Gastrocnemius medialis (tissue), 4 donors: ENCODE measurements at regions not wholly inside any gene's neighbourhood (a gene's known extent, or its start where the extent isn't known, plus 50 kb on each side); places are given as distances from the start of the nearest gene placed in this dataset.

Source experiments
- ATAC-seq, 2 donors: fragments of 150-250 bp; one replicate each; pipeline ENCODE4 v1.9.1; 2016
- DNase-seq, 2 donors: peaks; one replicate each; pipeline ENCODE4 v3.0.0-alpha.2; 2019
- H3K27ac ChIP-seq, 4 donors: fragments of 200-600 bp; sonication (generic); 1 replicate in 1 of 4; 2 replicates in 3 of 4; pipeline ENCODE4 v1.5.1; 2016 to 2018; ENCODE audit warnings: mild to moderate bottlenecking in 2 of 4, moderate library complexity in 1 of 4
- H3K27me3 ChIP-seq, 3 donors: fragments of 200-600 bp; sonication (generic) in 2 of 3; 1 replicate in 1 of 3; 2 replicates in 2 of 3; pipeline versions ENCODE4 v1.5.1 to v1.6.0; 2016 to 2019; ENCODE audit warnings: mild to moderate bottlenecking in 1 of 3, moderate library complexity in 1 of 3
- H3K36me3 ChIP-seq, 2 donors: fragments of 200-600 bp; sonication (generic) in 1 of 2; one replicate each; pipeline ENCODE4 v1.5.1; 2017 to 2018
- H3K4me1 ChIP-seq, 2 donors: fragments of 200-600 bp; sonication (generic) in 1 of 2; one replicate each; pipeline ENCODE4 v1.5.1; 2016 to 2017; ENCODE audit warnings: mild to moderate bottlenecking in 2 of 2
- H3K4me3 ChIP-seq, 4 donors: fragments of 200-600 bp; sonication (generic) in 3 of 4; 1 replicate in 1 of 4; 2 replicates in 3 of 4; pipeline ENCODE4 v1.5.1; 2016 to 2019; ENCODE audit warnings: mild to moderate bottlenecking in 2 of 4
- H3K9me3 ChIP-seq, 3 donors: fragments of 200-600 bp; sonication (generic) in 2 of 3; 1 replicate in 1 of 3; 2 replicates in 2 of 3; pipeline ENCODE4 v1.5.1; 2016 to 2019
- POLR2A ChIP-seq, 2 donors: fragments of 450-650 bp; IDR thresholded peaks; one replicate each; pipeline ENCODE4 v1.6.1; 2017; ENCODE audit warnings: antibody characterized with exemption in 2 of 2, mild to moderate bottlenecking in 2 of 2, moderate library complexity in 2 of 2
- in situ Hi-C, 4 donors: fragments of 200-750 bp; cut with MboI; loops; one replicate each; pipeline versions ENCODE4 v1.15.0 to v1.8.0; 2017; ENCODE audit warnings: low sequenced_read_pairs in 4 of 4
- intact Hi-C: fragments of 100-400 bp; cut with DNase I; formaldehyde crosslinking; loops from one replicate; pipeline ENCODE4 v1.15.1; 2023; ENCODE audit warnings: low total_unique reads
- TF ChIP-seq, protein P1 (sequence below), 5 experiments: fragments of 450-650 bp in 3 of 5; fragments of 200-600 bp in 2 of 5; sonication (generic) in 2 of 5; IDR thresholded peaks in 4 of 5; conservative IDR thresholded peaks in 1 of 5; 1 replicate in 4 of 5; 2 replicates in 1 of 5; pipeline ENCODE4 v1.5.1; 2016 to 2019; ENCODE audit warnings: antibody characterized with exemption in 5 of 5, mild to moderate bottlenecking in 3 of 5, moderate library complexity in 3 of 5

DNA sequence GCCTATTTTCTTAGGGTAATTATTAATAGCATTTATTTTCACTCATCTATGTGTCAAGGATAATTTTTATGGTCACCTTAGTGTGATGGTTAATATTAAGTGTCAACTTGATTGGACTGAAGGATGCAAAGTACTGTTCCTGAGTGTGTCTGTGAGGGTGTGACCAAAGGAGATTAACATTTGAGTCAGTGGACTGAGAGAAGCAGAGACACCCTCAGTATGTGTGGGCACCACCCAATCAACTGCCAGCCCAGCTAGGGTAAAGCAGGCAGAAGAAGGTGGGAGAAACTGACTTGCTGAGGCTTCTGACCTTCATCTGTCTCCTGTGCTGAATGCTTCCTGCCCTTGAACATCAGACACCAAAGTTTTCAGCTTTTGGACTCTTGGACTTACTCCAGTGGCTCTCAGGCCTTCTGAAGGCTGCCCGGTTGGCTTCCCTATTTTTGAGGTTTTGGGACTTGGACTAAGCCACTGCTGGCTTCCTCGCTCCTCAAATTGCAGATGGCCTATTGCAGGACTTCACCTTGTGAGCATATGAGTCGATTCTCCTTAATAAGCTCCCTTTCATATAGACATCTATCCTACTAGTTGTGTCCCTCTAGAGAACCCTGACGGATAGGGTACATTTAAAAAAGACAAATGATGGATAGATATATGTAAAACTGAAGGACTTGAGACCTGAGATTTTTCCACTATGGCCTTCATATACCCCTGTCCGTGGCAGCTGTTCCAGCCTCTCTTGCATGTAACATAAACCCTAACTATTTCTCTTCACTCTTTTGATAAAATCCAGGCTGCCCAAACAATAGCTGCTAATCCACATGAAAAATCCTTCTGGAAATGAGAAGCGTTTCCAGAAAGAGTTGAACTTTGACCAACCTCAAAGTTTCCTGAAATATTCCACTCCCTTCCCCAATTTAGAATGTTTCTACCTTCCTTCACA lies 62.1 kb upstream of the RGS17 start:
- H3K4me3 ChIP-seq, result no peak overlapping the region
- no peak for DNase-seq
- H3K36me3 ChIP-seq, result no peaks in the 10 kb centered on the region
- no peaks in the 10 kb centered on the region for H3K4me1 ChIP-seq
- H3K27ac ChIP-seq, result no peak overlapping the region
- H3K9me3 ChIP-seq, result no peaks in the 10 kb centered on the region
- no peak for ATAC-seq
- intact Hi-C loops (no loop called here), in situ Hi-C loops (no loop called here)
- no peak for TF ChIP-seq POLR2A (IDR thresholded peaks at IDR 0.05)
- TF ChIP-seq, protein P1, sequence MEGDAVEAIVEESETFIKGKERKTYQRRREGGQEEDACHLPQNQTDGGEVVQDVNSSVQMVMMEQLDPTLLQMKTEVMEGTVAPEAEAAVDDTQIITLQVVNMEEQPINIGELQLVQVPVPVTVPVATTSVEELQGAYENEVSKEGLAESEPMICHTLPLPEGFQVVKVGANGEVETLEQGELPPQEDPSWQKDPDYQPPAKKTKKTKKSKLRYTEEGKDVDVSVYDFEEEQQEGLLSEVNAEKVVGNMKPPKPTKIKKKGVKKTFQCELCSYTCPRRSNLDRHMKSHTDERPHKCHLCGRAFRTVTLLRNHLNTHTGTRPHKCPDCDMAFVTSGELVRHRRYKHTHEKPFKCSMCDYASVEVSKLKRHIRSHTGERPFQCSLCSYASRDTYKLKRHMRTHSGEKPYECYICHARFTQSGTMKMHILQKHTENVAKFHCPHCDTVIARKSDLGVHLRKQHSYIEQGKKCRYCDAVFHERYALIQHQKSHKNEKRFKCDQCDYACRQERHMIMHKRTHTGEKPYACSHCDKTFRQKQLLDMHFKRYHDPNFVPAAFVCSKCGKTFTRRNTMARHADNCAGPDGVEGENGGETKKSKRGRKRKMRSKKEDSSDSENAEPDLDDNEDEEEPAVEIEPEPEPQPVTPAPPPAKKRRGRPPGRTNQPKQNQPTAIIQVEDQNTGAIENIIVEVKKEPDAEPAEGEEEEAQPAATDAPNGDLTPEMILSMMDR (IDR thresholded peaks at IDR 0.05 in 4 of 5, conservative IDR thresholded peaks at IDR 0.05 in 1 of 5), result no peak
- H3K27me3 ChIP-seq, result no peaks in the 10 kb centered on the region

DNA sequence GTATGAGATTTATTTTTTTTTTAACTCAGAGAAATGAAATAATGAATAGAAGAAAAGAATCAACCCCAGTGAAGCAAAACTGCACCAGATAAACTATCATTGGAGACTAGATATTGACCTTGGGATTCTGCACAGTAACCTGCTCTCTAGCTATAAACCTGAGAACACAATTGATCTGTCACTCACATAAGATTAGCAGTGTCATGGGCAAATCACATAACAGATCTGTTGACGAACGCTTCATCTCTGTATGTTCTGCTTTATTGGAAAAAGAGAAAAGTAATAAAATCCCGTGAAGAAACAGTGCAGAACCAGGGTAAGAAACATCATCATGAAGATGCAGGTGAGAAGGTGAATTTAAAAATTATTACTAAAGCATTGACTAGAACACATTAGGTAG lies 52.8 kb upstream of the RGS17 start:
- H3K9me3 ChIP-seq, result no peaks in the 10 kb centered on the region
- DNase-seq, result no peak
- H3K4me3 ChIP-seq, result no peak overlapping the region
- no peak overlapping the region for H3K27ac ChIP-seq
- TF ChIP-seq, protein P1 (IDR thresholded peaks at IDR 0.05 in 4 of 5, conservative IDR thresholded peaks at IDR 0.05 in 1 of 5), result no peak
- no peak for TF ChIP-seq POLR2A (IDR thresholded peaks at IDR 0.05)
- H3K4me1 ChIP-seq, result no peaks in the 10 kb centered on the region
- ATAC-seq, result no peak
- H3K36me3 ChIP-seq, result no peaks in the 10 kb centered on the region
- no peaks in the 10 kb centered on the region for H3K27me3 ChIP-seq
- in situ Hi-C loops, result no loop called here
- intact Hi-C loops, result no loop called here
